ENCODE measurements at regions not wholly inside any gene's neighbourhood (a gene's known extent, or its start where the extent isn't known, plus 50 kb on each side); places are given as distances from the start of the nearest gene placed in this dataset.

GRCh38 chr1:30192969-30193630, 530.3 kb downstream of the MATN1 start:
- no peak for DNase-seq

- no peak for DNase-seq
Measured at GRCh38 chr1:30191154-30191702, 532.2 kb downstream of the MATN1 start.

- no peak for DNase-seq
Measured at GRCh38 chr1:30190511-30191153, 532.8 kb downstream of the MATN1 start.

GRCh38 chr1:30189818-30190500, 533.4 kb downstream of the MATN1 start:
- no peak for DNase-seq

- no peak for DNase-seq
Measured at GRCh38 chr1:30188999-30189398, 534.4 kb downstream of the MATN1 start.

- DNase-seq, result no peak
Measured at GRCh38 chr1:30188329-30188728, 535.1 kb downstream of the MATN1 start.

- DNase-seq, result no peak
Measured at GRCh38 chr1:30187413-30188023, 535.9 kb downstream of the MATN1 start.

- DNase-seq, result no peak
Measured at GRCh38 chr1:30186586-30186985, 536.8 kb downstream of the MATN1 start.

- no peak for DNase-seq
Measured at GRCh38 chr1:30185809-30186208, 537.6 kb downstream of the MATN1 start.

GRCh38 chr1:30185313-30185712, 538.1 kb downstream of the MATN1 start:
- DNase-seq, result no peak

GRCh38 chr1:30184393-30185141, 538.8 kb downstream of the MATN1 start:
- no peak for DNase-seq

GRCh38 chr1:30183895-30184294, 539.5 kb downstream of the MATN1 start:
- no peak for DNase-seq

GRCh38 chr1:30183006-30183405, 540.4 kb downstream of the MATN1 start:
- DNase-seq, result no peak

GRCh38 chr1:30179942-30180543, 543.3 kb downstream of the MATN1 start:
- DNase-seq, result no peak

- DNase-seq, result no peak
Measured at GRCh38 chr1:30176477-30176876, 546.9 kb downstream of the MATN1 start.

- DNase-seq, result no peak
Measured at GRCh38 chr1:30174499-30174898, 548.9 kb downstream of the MATN1 start.

GRCh38 chr1:30173560-30173959, 549.8 kb downstream of the MATN1 start:
- DNase-seq, result no peak

- DNase-seq, result no peak
Measured at GRCh38 chr1:30172757-30173156, 550.6 kb downstream of the MATN1 start.

- DNase-seq, result no peak
Measured at GRCh38 chr1:30172299-30172694, 551.1 kb downstream of the MATN1 start.

- DNase-seq, result no peak
Measured at GRCh38 chr1:30171537-30172298, 551.7 kb downstream of the MATN1 start.

GRCh38 chr1:30169269-30169668, 554.1 kb downstream of the MATN1 start:
- DNase-seq, result no peak

- DNase-seq, result no peak
Measured at GRCh38 chr1:30166174-30166573, 557.2 kb downstream of the MATN1 start.
